ENCODE measurements at regions not wholly inside any gene's neighbourhood (a gene's known extent, or its start where the extent isn't known, plus 50 kb on each side); places are given as distances from the start of the nearest gene placed in this dataset.

GRCh38 chr1:99445071-99445470 lies 180.8 kb downstream of the PLPPR4 start:
- H3K27ac ChIP-seq (ENCODE audit: low read depth in 1 of 2, low read length in 2 of 2) = no peak overlapping the region
- H3K36me3 ChIP-seq (ENCODE audit: control insufficient read depth in 4 of 4, insufficient read depth in 3 of 4, low read depth in 1 of 4, low read length in 3 of 4) = no peaks in the 10 kb centered on the region
- no peak overlapping the region for H3K9ac ChIP-seq (ENCODE audit: low read depth in 1 of 2, low read length in 2 of 2)
- H3K4me3 ChIP-seq (ENCODE audit: low read depth in 1 of 3, low read length in 3 of 3) = no peak overlapping the region
- H3K4me1 ChIP-seq (ENCODE audit: control insufficient read depth in 4 of 4, insufficient read depth in 4 of 4, low read length in 3 of 4) = no peaks in the 10 kb centered on the region
- H3K9me3 ChIP-seq (ENCODE audit: control insufficient read depth in 4 of 4, low read length in 3 of 4) = no peaks in the 10 kb centered on the region
- DNase-seq (ENCODE audit: low spot score) = no peak
- TF ChIP-seq RAD21 (IDR thresholded peaks at IDR 0.05) (no peak), ATF3 (IDR thresholded peaks at IDR 0.05) (no peak), CTCF (IDR thresholded peaks at IDR 0.05; ENCODE audit: low read depth, low read length, missing input control) (no peak), REST (IDR thresholded peaks at IDR 0.05) (no peak), HNF4A (conservative IDR thresholded peaks at IDR 0.05) (no peak), FOXA1 (IDR thresholded peaks at IDR 0.05) (no peak), EGR1 (IDR thresholded peaks at IDR 0.05; ENCODE audit: low read depth in 2 of 2) (no peak), GABPA (IDR thresholded peaks at IDR 0.05 in 1 of 2, conservative IDR thresholded peaks at IDR 0.05 in 1 of 2) (no peak), YY1 (IDR thresholded peaks at IDR 0.05) (no peak), MAX (IDR thresholded peaks at IDR 0.05) (no peak), NR2F2 (IDR thresholded peaks at IDR 0.05) (no peak), JUND (IDR thresholded peaks at IDR 0.05) (no peak), ZBTB33 (IDR thresholded peaks at IDR 0.05) (no peak), HNF4G (IDR thresholded peaks at IDR 0.05) (no peak), SP1 (IDR thresholded peaks at IDR 0.05) (no peak), FOXA2 (IDR thresholded peaks at IDR 0.05) (no peak), TAF1 (conservative IDR thresholded peaks at IDR 0.05) (no peak)
- H3K27me3 ChIP-seq (ENCODE audit: control insufficient read depth in 4 of 4, insufficient read depth in 4 of 4, low read length in 3 of 4) = no peaks in the 10 kb centered on the region

- no peaks in the 10 kb centered on the region for H3K36me3 ChIP-seq (ENCODE audit: control insufficient read depth in 4 of 4, insufficient read depth in 3 of 4, low read depth in 1 of 4, low read length in 3 of 4)
- WGBS = 91% methylated on average over 1 of the region's 1 CpG
- H3K4me1 ChIP-seq (ENCODE audit: control insufficient read depth in 4 of 4, insufficient read depth in 4 of 4, low read length in 3 of 4) = no peaks in the 10 kb centered on the region
- H3K9me3 ChIP-seq (ENCODE audit: control insufficient read depth in 4 of 4, low read length in 3 of 4) = no peaks in the 10 kb centered on the region
- no peak overlapping the region for H3K9ac ChIP-seq (ENCODE audit: low read depth in 1 of 2, low read length in 2 of 2)
- DNase-seq (ENCODE audit: low spot score) = no peak
- H3K27me3 ChIP-seq (ENCODE audit: control insufficient read depth in 4 of 4, insufficient read depth in 4 of 4, low read length in 3 of 4) = no peaks in the 10 kb centered on the region
- H3K27ac ChIP-seq (ENCODE audit: low read depth in 1 of 2, low read length in 2 of 2) = no peak overlapping the region
- H3K4me3 ChIP-seq (ENCODE audit: low read depth in 1 of 3, low read length in 3 of 3) = no peak overlapping the region
- TF ChIP-seq CTCF (IDR thresholded peaks at IDR 0.05; ENCODE audit: low read depth, low read length, missing input control) = no peak
- TF ChIP-seq TAF1 (conservative IDR thresholded peaks at IDR 0.05) = no peak
- no peak for TF ChIP-seq EGR1 (IDR thresholded peaks at IDR 0.05; ENCODE audit: low read depth in 2 of 2)
- TF ChIP-seq RXRA (IDR thresholded peaks at IDR 0.05) = no peak
- TF ChIP-seq RAD21 (IDR thresholded peaks at IDR 0.05) = no peak
- no peak for TF ChIP-seq ATF3 (IDR thresholded peaks at IDR 0.05)
- no peak for TF ChIP-seq MAX (IDR thresholded peaks at IDR 0.05)
- no peak for TF ChIP-seq YY1 (IDR thresholded peaks at IDR 0.05)
- TF ChIP-seq SP1 (IDR thresholded peaks at IDR 0.05) = no peak
- no peak for TF ChIP-seq FOXA1 (IDR thresholded peaks at IDR 0.05)
- TF ChIP-seq HNF4G (IDR thresholded peaks at IDR 0.05) = no peak
- TF ChIP-seq ZBTB33 (IDR thresholded peaks at IDR 0.05) = no peak
- no peak for TF ChIP-seq HNF4A (conservative IDR thresholded peaks at IDR 0.05)
- no peak for TF ChIP-seq NR2F2 (IDR thresholded peaks at IDR 0.05)
- no peak for TF ChIP-seq JUND (IDR thresholded peaks at IDR 0.05)
- no peak for TF ChIP-seq FOXA2 (IDR thresholded peaks at IDR 0.05)
Measured at GRCh38 chr1:99445486-99445885, 181.2 kb downstream of the PLPPR4 start.
